ENCODE measurements at regions not wholly inside any gene's neighbourhood (a gene's known extent, or its start where the extent isn't known, plus 50 kb on each side); places are given as distances from the start of the nearest gene placed in this dataset.

DNA sequence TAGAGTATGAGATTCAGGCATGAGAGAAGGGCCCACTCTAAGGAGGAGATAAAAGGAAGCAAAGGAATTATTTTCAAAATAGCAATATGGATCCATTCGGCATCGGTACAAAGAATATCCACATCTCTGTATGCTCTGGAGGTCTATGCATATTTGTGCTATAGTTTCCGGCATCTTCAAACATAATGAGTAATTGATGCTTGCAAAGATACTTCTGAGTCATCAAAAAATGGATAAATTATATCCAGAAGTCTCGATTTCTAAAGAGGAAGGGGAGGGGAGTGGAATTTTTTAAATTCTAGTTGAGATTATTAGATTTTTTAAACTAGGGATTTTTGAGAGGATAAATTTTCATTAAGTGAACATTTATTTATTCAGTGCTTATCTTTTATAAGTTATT lies 72.9 kb upstream of the KIAA1217 start:
- H3K4me1 Mint-ChIP-seq (ENCODE audit: low read depth), result no peaks in the 10 kb centered on the region
- no peaks in the 10 kb centered on the region; the same call in 1 of the 2 replicates for H3K27me3 Mint-ChIP-seq (ENCODE audit: insufficient read depth)
- peaks cover 40% of the 10 kb centered on the region for H3K9me3 Mint-ChIP-seq
- H3K4me3 Mint-ChIP-seq, result no peak overlapping the region
- H3K27ac Mint-ChIP-seq, result no peak overlapping the region
- DNase-seq, result no peak
- TF ChIP-seq, protein P1, sequence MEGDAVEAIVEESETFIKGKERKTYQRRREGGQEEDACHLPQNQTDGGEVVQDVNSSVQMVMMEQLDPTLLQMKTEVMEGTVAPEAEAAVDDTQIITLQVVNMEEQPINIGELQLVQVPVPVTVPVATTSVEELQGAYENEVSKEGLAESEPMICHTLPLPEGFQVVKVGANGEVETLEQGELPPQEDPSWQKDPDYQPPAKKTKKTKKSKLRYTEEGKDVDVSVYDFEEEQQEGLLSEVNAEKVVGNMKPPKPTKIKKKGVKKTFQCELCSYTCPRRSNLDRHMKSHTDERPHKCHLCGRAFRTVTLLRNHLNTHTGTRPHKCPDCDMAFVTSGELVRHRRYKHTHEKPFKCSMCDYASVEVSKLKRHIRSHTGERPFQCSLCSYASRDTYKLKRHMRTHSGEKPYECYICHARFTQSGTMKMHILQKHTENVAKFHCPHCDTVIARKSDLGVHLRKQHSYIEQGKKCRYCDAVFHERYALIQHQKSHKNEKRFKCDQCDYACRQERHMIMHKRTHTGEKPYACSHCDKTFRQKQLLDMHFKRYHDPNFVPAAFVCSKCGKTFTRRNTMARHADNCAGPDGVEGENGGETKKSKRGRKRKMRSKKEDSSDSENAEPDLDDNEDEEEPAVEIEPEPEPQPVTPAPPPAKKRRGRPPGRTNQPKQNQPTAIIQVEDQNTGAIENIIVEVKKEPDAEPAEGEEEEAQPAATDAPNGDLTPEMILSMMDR (IDR thresholded peaks at IDR 0.05), result no peak
- peaks cover 7% of the 10 kb centered on the region for H3K36me3 Mint-ChIP-seq (ENCODE audit: low read depth)

DNA sequence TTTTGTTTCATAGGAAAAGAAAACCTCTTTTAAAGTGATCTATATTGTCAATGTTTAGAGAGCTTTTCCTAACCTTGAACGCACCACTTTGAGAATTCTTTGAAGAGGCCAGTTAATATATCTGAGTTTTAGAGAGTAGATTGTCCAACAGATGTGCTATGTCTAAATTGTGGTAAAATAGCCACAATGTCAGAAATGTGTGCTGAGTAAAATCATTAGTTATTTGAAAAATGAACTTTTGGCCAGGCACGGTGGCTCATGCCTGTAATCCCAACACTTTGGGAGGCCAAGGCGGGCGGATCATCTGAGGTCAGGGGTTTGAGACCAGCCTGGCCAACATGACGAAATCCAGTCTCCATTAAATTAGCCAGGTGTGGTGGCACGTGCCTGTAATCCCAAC lies 61.6 kb upstream of the KIAA1217 start:
- TF ChIP-seq, protein P1 (IDR thresholded peaks at IDR 0.05), result no peak
- Mint-ChIP-seq H3K4me1 (ENCODE audit: low read depth) (no peaks in the 10 kb centered on the region), H3K9me3 (peaks cover 47% of the 10 kb centered on the region), H3K4me3 (no peak overlapping the region), H3K27me3 (ENCODE audit: insufficient read depth) (no peaks in the 10 kb centered on the region), H3K36me3 (ENCODE audit: low read depth) (peaks cover 4% of the 10 kb centered on the region; the same call in 1 of the 2 replicates), H3K27ac (no peak overlapping the region)
- no peak for DNase-seq

DNA sequence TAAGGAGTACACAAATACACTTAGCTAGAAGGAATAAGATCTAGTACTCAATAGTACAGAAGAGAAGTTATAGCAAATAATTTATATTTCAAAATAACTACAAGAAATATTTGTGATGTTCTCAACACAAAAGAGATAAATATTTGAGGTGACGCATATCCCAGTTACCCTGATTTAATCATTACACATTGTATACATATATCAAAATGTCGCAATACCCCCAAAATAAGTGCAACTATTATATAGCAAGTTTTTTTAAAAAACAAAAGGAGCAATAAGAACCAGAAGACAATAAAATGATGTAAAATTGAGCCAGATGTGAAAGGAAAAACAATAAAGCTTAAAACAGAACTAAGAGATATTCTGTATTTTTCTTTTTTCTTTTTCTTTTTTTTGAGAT lies 59.3 kb upstream of the KIAA1217 start:
- Mint-ChIP-seq H3K36me3 (ENCODE audit: low read depth) (peaks cover 4% of the 10 kb centered on the region; the same call in 1 of the 2 replicates), H3K4me3 (no peak overlapping the region), H3K27ac (no peak overlapping the region), H3K9me3 (peaks cover 32% of the 10 kb centered on the region), H3K27me3 (ENCODE audit: insufficient read depth) (no peaks in the 10 kb centered on the region), H3K4me1 (ENCODE audit: low read depth) (no peaks in the 10 kb centered on the region)
- TF ChIP-seq, protein P1 (IDR thresholded peaks at IDR 0.05), result no peak
- no peak for DNase-seq

DNA sequence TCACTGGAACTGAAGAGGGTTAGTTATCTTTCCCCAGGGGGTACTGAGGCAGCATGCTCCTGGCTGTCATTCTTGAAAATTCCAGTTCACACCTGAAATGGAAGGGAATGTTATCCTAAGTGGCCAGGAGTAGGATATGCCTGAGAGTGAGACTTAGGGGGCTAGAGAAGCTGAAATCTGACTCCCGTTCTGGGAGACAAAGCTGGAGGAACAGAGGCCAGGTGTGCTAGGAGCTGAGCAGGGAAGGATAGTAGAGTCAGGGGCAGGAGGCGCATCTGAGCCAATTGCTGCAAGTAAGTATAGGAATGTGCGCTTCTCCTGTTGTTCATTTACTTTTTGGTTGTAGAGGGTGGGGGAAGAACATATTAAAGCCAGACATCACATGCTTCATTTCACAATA lies 58.1 kb upstream of the KIAA1217 start:
- DNase-seq, result no peak
- H3K27ac Mint-ChIP-seq, result no peak overlapping the region
- H3K36me3 Mint-ChIP-seq (ENCODE audit: low read depth), result peaks cover 4% of the 10 kb centered on the region; the same call in 1 of the 2 replicates
- no peak overlapping the region for H3K4me3 Mint-ChIP-seq
- TF ChIP-seq, protein P1 (IDR thresholded peaks at IDR 0.05), result no peak
- no peaks in the 10 kb centered on the region for H3K27me3 Mint-ChIP-seq (ENCODE audit: insufficient read depth)
- H3K4me1 Mint-ChIP-seq (ENCODE audit: low read depth), result no peaks in the 10 kb centered on the region
- peaks cover 32% of the 10 kb centered on the region for H3K9me3 Mint-ChIP-seq

DNA sequence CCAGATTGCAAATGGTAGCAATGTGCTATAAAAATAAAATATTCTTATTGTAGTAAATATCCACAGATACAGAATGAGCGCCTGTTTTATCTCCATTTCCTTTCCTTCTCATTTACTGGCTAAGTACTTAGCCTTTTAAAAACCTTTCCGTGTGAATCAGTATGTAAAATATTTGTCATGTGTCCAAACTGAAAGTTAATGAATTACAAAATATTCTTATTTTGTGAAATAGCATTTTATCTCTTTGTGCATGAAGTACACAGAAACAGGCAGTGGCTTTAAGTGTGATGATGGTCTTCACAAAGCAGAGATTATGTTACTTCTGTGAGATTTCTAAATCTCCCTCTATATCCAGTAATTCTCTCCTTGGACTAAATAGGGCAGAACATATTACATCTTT lies 56.7 kb upstream of the KIAA1217 start:
- no peak overlapping the region for H3K4me3 Mint-ChIP-seq

More for the DNA sequence above, 56.7 kb upstream of the KIAA1217 start:
- TF ChIP-seq, protein P1 (IDR thresholded peaks at IDR 0.05), result no peak
- Mint-ChIP-seq H3K4me1 (ENCODE audit: low read depth) (no peaks in the 10 kb centered on the region), H3K27me3 (ENCODE audit: insufficient read depth) (no peaks in the 10 kb centered on the region), H3K27ac (no peak overlapping the region), H3K36me3 (ENCODE audit: low read depth) (peaks cover 4% of the 10 kb centered on the region; the same call in 1 of the 2 replicates), H3K9me3 (peaks cover 25% of the 10 kb centered on the region)
- no peak for DNase-seq
